HepG2 (cell line): ENCODE measurements at regions not wholly inside any gene's neighbourhood (a gene's known extent, or its start where the extent isn't known, plus 50 kb on each side); places are given as distances from the start of the nearest gene placed in this dataset.

Source experiments
- CTCF ChIP-seq: sonication (generic); formaldehyde crosslinking; IDR thresholded peaks from 2 replicates; pipeline ENCODE4 v1.5.0; 2020; ENCODE audit warnings: mild to moderate bottlenecking, missing genetic modification reagents, moderate library complexity
- EP300 ChIP-seq, 3 experiments: sonication (generic) in 1 of 3; formaldehyde crosslinking in 1 of 3; IDR thresholded peaks; 2 replicates each; pipeline versions ENCODE4 v1.5.1 to v1.6.1; 2011 to 2020; ENCODE audit warnings: low read depth in 2 of 3, low read length in 2 of 3, borderline replicate concordance in 1 of 3, improper control_type of control experiment in 1 of 3, mild to moderate bottlenecking in 1 of 3, missing genetic modification reagents in 1 of 3, moderate library complexity in 1 of 3
- ZBTB21 ChIP-seq: sonication (generic); formaldehyde crosslinking; IDR thresholded peaks from 2 replicates; pipeline ENCODE4 v1.4.0; 2020; ENCODE audit warnings: missing genetic modification reagents
- ZMAT5 ChIP-seq: sonication (generic); formaldehyde crosslinking; IDR thresholded peaks from 2 replicates; pipeline ENCODE4 v1.5.0; 2020; ENCODE audit warnings: mild to moderate bottlenecking, low read depth, missing genetic modification reagents, borderline replicate concordance
- ZNF296 ChIP-seq: sonication (generic); formaldehyde crosslinking; conservative IDR thresholded peaks from 2 replicates; pipeline ENCODE4 v1.5.0; 2020; ENCODE audit warnings: mild to moderate bottlenecking, missing genetic modification reagents

- TF ChIP-seq ZMAT5 (no peak), ZNF296 (CRISPR knock-in tag) (no peak), EP300 (IDR thresholded peaks at IDR 0.05; ENCODE audit: low read depth in 2 of 2, low read length in 2 of 2) (no peak), EP300 (CRISPR knock-in tag; IDR thresholded peaks at IDR 0.05; ENCODE audit: borderline replicate concordance) (no peak), ZBTB21 (CRISPR knock-in tag) (no peak), CTCF (no peak)
Measured at GRCh38 chr2:16245481-16246054, 305.2 kb downstream of the MYCN start.
